WERI-Rb-1 (cell line): ENCODE measurements at regions not wholly inside any gene's neighbourhood (a gene's known extent, or its start where the extent isn't known, plus 50 kb on each side); places are given as distances from the start of the nearest gene placed in this dataset.

ENCODE experiments used
- DNase-seq: peaks from one replicate; pipeline ENCODE4 v3.0.0-alpha.2; 2020
- H3K27ac ChIP-seq: fragments of 250-450 bp; sonication (Bioruptor Pico); 2 replicates; pipeline ENCODE4 v1.5.1; 2020; ENCODE audit warnings: mild to moderate bottlenecking, moderate library complexity
- H3K27me3 ChIP-seq: fragments of 250-450 bp; sonication (Bioruptor Pico); 2 replicates; pipeline ENCODE4 v1.5.1; 2021; ENCODE audit warnings: mild to moderate bottlenecking, low read depth, moderate library complexity; ENCODE audit not compliant: insufficient read depth, severe bottlenecking
- H3K36me3 ChIP-seq: fragments of 250-450 bp; sonication (Bioruptor Pico); 2 replicates; pipeline ENCODE4 v1.5.1; 2020; ENCODE audit warnings: mild to moderate bottlenecking, moderate library complexity
- H3K4me3 ChIP-seq: 2 replicates; pipeline ENCODE4 v1.5.1; 2011; ENCODE audit warnings: low read depth, mild to moderate bottlenecking, control low read depth, low read length
- H3K9me3 ChIP-seq: fragments of 250-450 bp; sonication (Bioruptor Pico); 2 replicates; pipeline ENCODE4 v1.5.1; 2021; ENCODE audit warnings: mild to moderate bottlenecking, moderate library complexity; ENCODE audit not compliant: severe bottlenecking
- CTCF ChIP-seq: IDR thresholded peaks from 2 replicates; pipeline ENCODE4 v1.5.1; 2011; ENCODE audit warnings: low read depth, mild to moderate bottlenecking, control low read depth, inconsistent platforms, low read length

GRCh38 chr15:31585240-31585639, 258.6 kb downstream of the KLF13 start:
- DNase-seq = no peak
- Histone ChIP-seq H3K9me3 (peaks cover 2% of the 10 kb centered on the region), H3K27me3 (no peaks in the 10 kb centered on the region), H3K36me3 (no peaks in the 10 kb centered on the region), H3K27ac (no peak overlapping the region), H3K4me3 (no peak overlapping the region)
- TF ChIP-seq CTCF = no peak

- DNase-seq = no peak
- no peak overlapping the region for H3K4me3 ChIP-seq
- H3K9me3 ChIP-seq = peaks cover under 1% of the 10 kb centered on the region
- H3K27ac ChIP-seq = no peak overlapping the region
- H3K36me3 ChIP-seq = no peaks in the 10 kb centered on the region
- H3K27me3 ChIP-seq = no peaks in the 10 kb centered on the region
- no peak for TF ChIP-seq CTCF
Observed at GRCh38 chr15:31586841-31587240, 260.2 kb downstream of the KLF13 start.

GRCh38 chr15:31587583-31587982, 260.9 kb downstream of the KLF13 start:
- Histone ChIP-seq H3K36me3 (no peaks in the 10 kb centered on the region), H3K9me3 (no peaks in the 10 kb centered on the region), H3K27ac (no peak overlapping the region), H3K27me3 (no peaks in the 10 kb centered on the region), H3K4me3 (no peak overlapping the region)
- TF ChIP-seq CTCF = no peak
- DNase-seq = no peak

GRCh38 chr15:31590609-31591008, 264.0 kb downstream of the KLF13 start:
- Histone ChIP-seq H3K4me3 (no peak overlapping the region), H3K36me3 (no peaks in the 10 kb centered on the region), H3K27me3 (no peaks in the 10 kb centered on the region), H3K9me3 (no peaks in the 10 kb centered on the region), H3K27ac (no peak overlapping the region)
- no peak for DNase-seq
- no peak for TF ChIP-seq CTCF

- TF ChIP-seq CTCF = no peak
- H3K4me3 ChIP-seq = no peak overlapping the region
- H3K27ac ChIP-seq = no peak overlapping the region
- H3K9me3 ChIP-seq = no peaks in the 10 kb centered on the region
- no peaks in the 10 kb centered on the region for H3K36me3 ChIP-seq
- no peaks in the 10 kb centered on the region for H3K27me3 ChIP-seq
- no peak for DNase-seq
Observed at GRCh38 chr15:31591908-31592307, 265.3 kb downstream of the KLF13 start.

- Histone ChIP-seq H3K4me3 (no peak overlapping the region), H3K27ac (no peak overlapping the region), H3K27me3 (no peaks in the 10 kb centered on the region), H3K9me3 (no peaks in the 10 kb centered on the region), H3K36me3 (no peaks in the 10 kb centered on the region)
- DNase-seq = no peak
- no peak for TF ChIP-seq CTCF
Observed at GRCh38 chr15:31597466-31597865, 270.8 kb downstream of the KLF13 start.
